A549 (cell line): ENCODE measurements at regions not wholly inside any gene's neighbourhood (a gene's known extent, or its start where the extent isn't known, plus 50 kb on each side); places are given as distances from the start of the nearest gene placed in this dataset.

ENCODE experiments used
- CBX2 ChIP-seq: fragments of 200-600 bp; sonication (generic); IDR thresholded peaks from 2 replicates; pipeline ENCODE4 v1.6.1; 2016; ENCODE audit warnings: low read depth, mild to moderate bottlenecking, borderline replicate concordance
- FOSL2 ChIP-seq, 2 experiments: fragments of 450-650 bp in 1 of 2; fragments of >200 bp in 1 of 2; sonication (Bioruptor Twin) in 1 of 2; formaldehyde crosslinking; IDR thresholded peaks; 2 replicates each; pipeline versions ENCODE4 v1.5.0 to v1.6.1; 2016 to 2020; ENCODE audit warnings: mild to moderate bottlenecking in 1 of 2, moderate library complexity in 1 of 2
- HDAC2 ChIP-seq: fragments of 200-600 bp; sonication (generic); IDR thresholded peaks from 2 replicates; pipeline ENCODE4 v1.6.1; 2016
- MYC ChIP-seq: IDR thresholded peaks from 2 replicates; pipeline ENCODE4 v1.6.1; 2012; ENCODE audit warnings: mild to moderate bottlenecking, inconsistent platforms, low read length, improper control_type of control experiment, borderline replicate concordance
- POLR2A ChIP-seq: IDR thresholded peaks from 2 replicates; pipeline ENCODE4 v1.6.1; 2012; ENCODE audit warnings: mild to moderate bottlenecking, low read length
- RAD21 ChIP-seq, 2 experiments: fragments of >200 bp in 1 of 2; sonication (Bioruptor Twin) in 1 of 2; formaldehyde crosslinking in 1 of 2; IDR thresholded peaks in 1 of 2; conservative IDR thresholded peaks in 1 of 2; 2 replicates in 1 of 2; 3 replicates in 1 of 2; pipeline ENCODE4 v1.6.1; 2012 to 2018; ENCODE audit warnings: inconsistent platforms in 1 of 2
- TF ChIP-seq, protein P1 (sequence below): fragments of >200 bp; sonication (Bioruptor Twin); formaldehyde crosslinking; IDR thresholded peaks from 3 replicates; pipeline ENCODE4 v1.5.1; 2016

DNA sequence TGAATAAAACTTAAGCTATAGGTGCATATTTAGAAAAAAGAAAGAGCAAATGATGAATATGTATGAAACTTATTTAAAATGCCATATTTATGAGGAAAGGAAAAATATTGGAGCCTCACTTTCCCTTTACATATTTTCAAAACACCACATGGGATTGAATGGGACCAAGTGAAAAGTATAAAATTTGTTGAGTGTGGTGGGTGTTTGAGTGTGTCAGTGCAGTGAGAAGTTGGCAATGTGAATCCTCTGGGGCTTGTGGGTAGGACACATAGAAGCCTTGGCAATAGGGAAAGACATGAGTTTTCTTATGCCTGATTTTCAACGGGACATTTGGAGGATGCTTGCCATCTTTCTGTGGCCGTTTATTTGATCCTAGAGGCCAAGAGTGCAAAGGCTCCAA is 502.2 kb upstream of the CELF4 start:
- TF ChIP-seq POLR2A = no peak
- no peak for TF ChIP-seq FOSL2 (IDR thresholded peaks at IDR 0.05)
- TF ChIP-seq FOSL2 (CRISPR knock-in tag; IDR thresholded peaks at IDR 0.05) = no peak
- no peak for TF ChIP-seq CBX2
- TF ChIP-seq, protein P1, sequence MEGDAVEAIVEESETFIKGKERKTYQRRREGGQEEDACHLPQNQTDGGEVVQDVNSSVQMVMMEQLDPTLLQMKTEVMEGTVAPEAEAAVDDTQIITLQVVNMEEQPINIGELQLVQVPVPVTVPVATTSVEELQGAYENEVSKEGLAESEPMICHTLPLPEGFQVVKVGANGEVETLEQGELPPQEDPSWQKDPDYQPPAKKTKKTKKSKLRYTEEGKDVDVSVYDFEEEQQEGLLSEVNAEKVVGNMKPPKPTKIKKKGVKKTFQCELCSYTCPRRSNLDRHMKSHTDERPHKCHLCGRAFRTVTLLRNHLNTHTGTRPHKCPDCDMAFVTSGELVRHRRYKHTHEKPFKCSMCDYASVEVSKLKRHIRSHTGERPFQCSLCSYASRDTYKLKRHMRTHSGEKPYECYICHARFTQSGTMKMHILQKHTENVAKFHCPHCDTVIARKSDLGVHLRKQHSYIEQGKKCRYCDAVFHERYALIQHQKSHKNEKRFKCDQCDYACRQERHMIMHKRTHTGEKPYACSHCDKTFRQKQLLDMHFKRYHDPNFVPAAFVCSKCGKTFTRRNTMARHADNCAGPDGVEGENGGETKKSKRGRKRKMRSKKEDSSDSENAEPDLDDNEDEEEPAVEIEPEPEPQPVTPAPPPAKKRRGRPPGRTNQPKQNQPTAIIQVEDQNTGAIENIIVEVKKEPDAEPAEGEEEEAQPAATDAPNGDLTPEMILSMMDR = no peak
- TF ChIP-seq HDAC2 = no peak
- TF ChIP-seq RAD21 (conservative IDR thresholded peaks at IDR 0.05 in 1 of 2, IDR thresholded peaks at IDR 0.05 in 1 of 2) = no peak
- TF ChIP-seq MYC = no peak
